H9 (cell line): ENCODE measurements at regions not wholly inside any gene's neighbourhood (a gene's known extent, or its start where the extent isn't known, plus 50 kb on each side); places are given as distances from the start of the nearest gene placed in this dataset.

Experiments
- DNase-seq: peaks from one replicate; pipeline ENCODE4 v3.0.0-alpha.2; 2017
- H2AFZ ChIP-seq: one replicate; pipeline ENCODE4 v1.6.1; 2013; ENCODE audit warnings: mild to moderate bottlenecking, low read length, control low read depth, moderate library complexity
- H2AK5ac ChIP-seq: 2 replicates; pipeline ENCODE4 v1.6.1; 2013; ENCODE audit warnings: low read length, control low read depth, mixed read lengths; ENCODE audit not compliant: insufficient read length
- H2BK120ac ChIP-seq: one replicate; pipeline ENCODE4 v1.6.1; 2013; ENCODE audit warnings: low read depth, mild to moderate bottlenecking, low read length, control low read depth, inconsistent platforms; ENCODE audit not compliant: poor library complexity, severe bottlenecking
- H2BK12ac ChIP-seq: 2 replicates; pipeline ENCODE4 v1.6.1; 2013; ENCODE audit warnings: low read length, control low read depth, mixed read lengths, low read depth; ENCODE audit not compliant: insufficient read length
- H2BK15ac ChIP-seq: 2 replicates; pipeline ENCODE4 v1.6.1; 2013; ENCODE audit warnings: low read depth, low read length, control low read depth
- H2BK20ac ChIP-seq: one replicate; pipeline ENCODE4 v1.6.1; 2013; ENCODE audit warnings: low read depth, mild to moderate bottlenecking, low read length, control low read depth, inconsistent platforms; ENCODE audit not compliant: poor library complexity, severe bottlenecking
- H2BK5ac ChIP-seq: 2 replicates; pipeline ENCODE4 v1.6.1; 2013; ENCODE audit warnings: low read length, control low read depth, mixed read lengths; ENCODE audit not compliant: insufficient read length
- H3K14ac ChIP-seq: 2 replicates; pipeline ENCODE4 v1.6.1; 2013; ENCODE audit warnings: low read length, control low read depth; ENCODE audit not compliant: insufficient read depth
- H3K18ac ChIP-seq: 2 replicates; pipeline ENCODE4 v1.6.1; 2013; ENCODE audit warnings: low read depth, mild to moderate bottlenecking, mixed read lengths, low read length, control low read depth; ENCODE audit not compliant: insufficient read length
- H3K23ac ChIP-seq: 2 replicates; pipeline ENCODE4 v1.6.1; 2013; ENCODE audit warnings: low read length, control low read depth, mixed read lengths, low read depth; ENCODE audit not compliant: insufficient read length
- H3K23me2 ChIP-seq: 2 replicates; pipeline ENCODE4 v1.6.1; 2013; ENCODE audit warnings: low read depth, mild to moderate bottlenecking, mixed read lengths, low read length, control low read depth; ENCODE audit not compliant: insufficient read length, poor library complexity, severe bottlenecking
- H3K27ac ChIP-seq: 2 replicates; pipeline ENCODE4 v1.5.1; 2013; ENCODE audit warnings: low read length, control low read depth, mixed read lengths, low read depth; ENCODE audit not compliant: insufficient read length
- H3K27me3 ChIP-seq: 2 replicates; pipeline ENCODE4 v1.6.1; 2013; ENCODE audit warnings: low read length, control low read depth, inconsistent platforms; ENCODE audit not compliant: insufficient read depth
- H3K4ac ChIP-seq: 2 replicates; pipeline ENCODE4 v1.6.1; 2013; ENCODE audit warnings: low read depth, mild to moderate bottlenecking, control low read depth, inconsistent platforms, low read length, moderate library complexity
- H3K4me1 ChIP-seq: 2 replicates; pipeline ENCODE4 v1.6.1; 2013; ENCODE audit warnings: low read length, control low read depth, inconsistent platforms; ENCODE audit not compliant: insufficient read depth
- H3K4me2 ChIP-seq: 2 replicates; pipeline ENCODE4 v1.6.1; 2013; ENCODE audit warnings: low read length, control low read depth, mixed read lengths; ENCODE audit not compliant: insufficient read length, insufficient read depth
- H3K56ac ChIP-seq: 2 replicates; pipeline ENCODE4 v1.6.1; 2013; ENCODE audit warnings: low read depth, mild to moderate bottlenecking, mixed read lengths, low read length, control low read depth; ENCODE audit not compliant: insufficient read length
- H3K79me1 ChIP-seq: 2 replicates; pipeline ENCODE4 v1.6.1; 2013; ENCODE audit warnings: low read depth, mild to moderate bottlenecking, moderate library complexity, low read length, control low read depth, inconsistent platforms; ENCODE audit not compliant: insufficient read depth, poor library complexity, severe bottlenecking
- H3K79me2 ChIP-seq: 2 replicates; pipeline ENCODE4 v1.6.1; 2013; ENCODE audit warnings: low read length, control low read depth, inconsistent platforms; ENCODE audit not compliant: insufficient read depth
- H3K9ac ChIP-seq: 2 replicates; pipeline ENCODE4 v1.6.1; 2013; ENCODE audit warnings: low read length, control low read depth, mixed read lengths; ENCODE audit not compliant: insufficient read length; ENCODE audit errors: extremely low read depth
- H3K9me3 ChIP-seq: one replicate; pipeline ENCODE4 v1.6.1; 2013; ENCODE audit warnings: low read depth, low read length, inconsistent platforms; ENCODE audit not compliant: control insufficient read depth
- H3T11ph ChIP-seq: one replicate; pipeline ENCODE4 v1.6.1; 2013; ENCODE audit warnings: mild to moderate bottlenecking, low read length, control low read depth, inconsistent platforms
- H4K20me1 ChIP-seq: one replicate; pipeline ENCODE4 v1.6.1; 2013; ENCODE audit not compliant: control insufficient read depth, insufficient read length, insufficient read depth
- H4K5ac ChIP-seq: 2 replicates; pipeline ENCODE4 v1.6.1; 2013; ENCODE audit warnings: low read depth, mild to moderate bottlenecking, mixed read lengths, low read length, control low read depth; ENCODE audit not compliant: insufficient read length
- H4K8ac ChIP-seq: replicated peaks from 2 replicates; pipeline ENCODE4 v1.6.1; 2013; ENCODE audit warnings: low read length, control low read depth, mixed read lengths, low read depth; ENCODE audit not compliant: insufficient read length
- H4K91ac ChIP-seq: 2 replicates; pipeline ENCODE4 v1.6.1; 2013; ENCODE audit warnings: low read depth, mild to moderate bottlenecking, moderate library complexity, mixed read lengths, low read length, control low read depth; ENCODE audit not compliant: insufficient read length
- H3K27ac Mint-ChIP-seq, 3 experiments: 2 replicates in 2 of 3; 3 replicates in 1 of 3; pipeline ENCODE4 v1.8.0; 2020 to 2021; ENCODE audit warnings: mixed read lengths in 3 of 3, mild to moderate bottlenecking in 1 of 3, moderate library complexity in 1 of 3
- H3K27me3 Mint-ChIP-seq: 2 replicates; pipeline ENCODE4 v1.8.0; 2021; ENCODE audit warnings: low read depth, mild to moderate bottlenecking, moderate library complexity, mixed read lengths
- H3K36me3 Mint-ChIP-seq, 3 experiments: 2 replicates in 2 of 3; 3 replicates in 1 of 3; pipeline ENCODE4 v1.8.0; 2020 to 2021; ENCODE audit warnings: low read depth in 3 of 3, mixed read lengths in 3 of 3; ENCODE audit not compliant: insufficient read depth in 1 of 3
- H3K4me1 Mint-ChIP-seq, 2 experiments: 2 replicates each; pipeline ENCODE4 v1.8.0; 2020; ENCODE audit warnings: mixed read lengths in 2 of 2
- H3K4me3 Mint-ChIP-seq, 2 experiments: 2 replicates in 1 of 2; 3 replicates in 1 of 2; pipeline ENCODE4 v1.8.0; 2020 to 2021; ENCODE audit warnings: mild to moderate bottlenecking in 2 of 2, mixed read lengths in 2 of 2, moderate library complexity in 1 of 2
- H3K9me3 Mint-ChIP-seq, 2 experiments: 2 replicates in 1 of 2; 3 replicates in 1 of 2; pipeline ENCODE4 v1.8.0; 2020; ENCODE audit warnings: mild to moderate bottlenecking in 2 of 2, mixed read lengths in 2 of 2, moderate library complexity in 1 of 2
- WGBS: extraction: QIAGEN DNeasy Blood & Tissue Kit; methylation state at CpG from one replicate; pipeline ENCODE4 v1.1.7; 2013; ENCODE audit warnings: missing lambda C conversion rate, low lambda C conversion rate, mixed read lengths; ENCODE audit not compliant: insufficient read length; ENCODE audit errors: extremely low coverage; 5-methylcytosine and 5-hydroxymethylcytosine counted together
- TF ChIP-seq, protein P1 (sequence below): fragments of 200-600 bp; sonication (generic); conservative IDR thresholded peaks from 3 replicates; pipeline ENCODE4 v1.8.0; 2021; ENCODE audit warnings: antibody characterized with exemption, mild to moderate bottlenecking

DNA sequence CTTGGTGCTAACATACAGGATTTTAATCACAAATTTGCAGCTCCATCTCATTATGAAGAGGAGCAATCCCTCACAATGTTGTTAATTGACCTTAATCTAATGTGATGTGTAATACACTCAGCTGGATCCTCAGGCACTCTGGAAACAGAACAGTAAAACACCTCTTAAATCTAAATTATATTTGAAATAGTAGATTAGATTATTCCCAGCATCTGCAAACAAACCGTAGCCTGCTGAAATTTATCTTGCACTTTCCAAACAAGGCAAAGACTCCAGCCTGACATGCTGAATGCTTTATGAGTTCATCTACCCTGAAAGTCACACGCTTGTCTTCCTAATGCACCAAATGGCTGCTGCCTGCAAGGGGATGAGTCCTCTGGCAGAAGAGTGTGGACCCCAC is 402.3 kb upstream of the GYPC start:
- no peaks in the 10 kb centered on the region for H4K20me1 ChIP-seq
- H3K36me3 Mint-ChIP-seq, result no peaks in the 10 kb centered on the region

More for the DNA sequence above, 402.3 kb upstream of the GYPC start:
- TF ChIP-seq, protein P1, sequence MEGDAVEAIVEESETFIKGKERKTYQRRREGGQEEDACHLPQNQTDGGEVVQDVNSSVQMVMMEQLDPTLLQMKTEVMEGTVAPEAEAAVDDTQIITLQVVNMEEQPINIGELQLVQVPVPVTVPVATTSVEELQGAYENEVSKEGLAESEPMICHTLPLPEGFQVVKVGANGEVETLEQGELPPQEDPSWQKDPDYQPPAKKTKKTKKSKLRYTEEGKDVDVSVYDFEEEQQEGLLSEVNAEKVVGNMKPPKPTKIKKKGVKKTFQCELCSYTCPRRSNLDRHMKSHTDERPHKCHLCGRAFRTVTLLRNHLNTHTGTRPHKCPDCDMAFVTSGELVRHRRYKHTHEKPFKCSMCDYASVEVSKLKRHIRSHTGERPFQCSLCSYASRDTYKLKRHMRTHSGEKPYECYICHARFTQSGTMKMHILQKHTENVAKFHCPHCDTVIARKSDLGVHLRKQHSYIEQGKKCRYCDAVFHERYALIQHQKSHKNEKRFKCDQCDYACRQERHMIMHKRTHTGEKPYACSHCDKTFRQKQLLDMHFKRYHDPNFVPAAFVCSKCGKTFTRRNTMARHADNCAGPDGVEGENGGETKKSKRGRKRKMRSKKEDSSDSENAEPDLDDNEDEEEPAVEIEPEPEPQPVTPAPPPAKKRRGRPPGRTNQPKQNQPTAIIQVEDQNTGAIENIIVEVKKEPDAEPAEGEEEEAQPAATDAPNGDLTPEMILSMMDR, result no peak
- Histone ChIP-seq H2BK5ac (no peak overlapping the region), H3K4me1 (no peaks in the 10 kb centered on the region), H3K14ac (no peak overlapping the region), H3K23me2 (no peaks in the 10 kb centered on the region), H2BK15ac (no peak overlapping the region), H2BK120ac (no peak overlapping the region), H2BK12ac (no peak overlapping the region), H4K8ac (no peak overlapping the region), H2AFZ (no peak overlapping the region), H3K23ac (no peak overlapping the region), H3T11ph (no peak overlapping the region), H3K79me1 (no peaks in the 10 kb centered on the region), H3K27me3 (no peaks in the 10 kb centered on the region), H4K5ac (no peak overlapping the region), H3K9ac (no peak overlapping the region), H3K4me2 (no peak overlapping the region), H3K9me3 (no peaks in the 10 kb centered on the region), H2BK20ac (no peak overlapping the region), H4K91ac (no peak overlapping the region), H3K4ac (no peak overlapping the region), H3K18ac (no peak overlapping the region), H2AK5ac (no peak overlapping the region), H3K27ac (no peak overlapping the region), H3K56ac (no peak overlapping the region), H3K79me2 (no peaks in the 10 kb centered on the region)
- H3K4me3 Mint-ChIP-seq, result no peak overlapping the region
- H3K27me3 Mint-ChIP-seq, result no peaks in the 10 kb centered on the region; the same call in 1 of the 2 replicates
- no peaks in the 10 kb centered on the region for H3K9me3 Mint-ChIP-seq
- WGBS, result no CpG with 5 or more reads among the region's 2 CpGs
- H3K4me1 Mint-ChIP-seq, result 0 out of 4 replicates have a peak, but pooled peaks cover 0 to 3% of the 10 kb centered on the region in 2 experiments
- no peak for DNase-seq
- no peak overlapping the region for H3K27ac Mint-ChIP-seq
